CD14-positive monocyte (primary cell): ENCODE measurements at regions not wholly inside any gene's neighbourhood (a gene's known extent, or its start where the extent isn't known, plus 50 kb on each side); places are given as distances from the start of the nearest gene placed in this dataset.

ENCODE experiments used
- DNase-seq, 3 donors: peaks; one replicate each; pipeline ENCODE4 v3.0.0-alpha.2; 2011 to 2022
- H2AFZ ChIP-seq: 2 replicates; pipeline ENCODE4 v1.6.0; 2012; ENCODE audit warnings: mild to moderate bottlenecking, low read depth, low read length, inconsistent platforms; ENCODE audit not compliant: insufficient read depth, poor library complexity, severe bottlenecking
- H3K27ac ChIP-seq, 2 donors: 1 replicate in 1 of 2; 2 replicates in 1 of 2; pipeline ENCODE4 v1.5.1; 2012 to 2013; ENCODE audit warnings: low read length in 2 of 2, control low read depth in 1 of 2, inconsistent platforms in 1 of 2, low read depth in 1 of 2, mild to moderate bottlenecking in 1 of 2
- H3K27me3 ChIP-seq, 2 donors: one replicate each; pipeline versions ENCODE4 v1.6.0 to v1.6.1; 2011 to 2013; ENCODE audit warnings: low read length in 2 of 2; ENCODE audit not compliant: control insufficient read depth in 2 of 2, insufficient read depth in 2 of 2
- H3K36me3 ChIP-seq, 2 donors: replicated peaks in 1 of 2; 1 replicate in 1 of 2; 2 replicates in 1 of 2; pipeline versions ENCODE4 v1.5.1 to v1.6.1; 2012 to 2013; ENCODE audit warnings: low read length in 2 of 2, control low read depth in 1 of 2, inconsistent platforms in 1 of 2, mild to moderate bottlenecking in 1 of 2; ENCODE audit not compliant: insufficient read depth in 2 of 2, control insufficient read depth in 1 of 2
- H3K4me1 ChIP-seq, 2 donors: 1 replicate in 1 of 2; 2 replicates in 1 of 2; pipeline versions ENCODE4 v1.5.1 to v1.6.1; 2012 to 2013; ENCODE audit warnings: low read length in 2 of 2, control low read depth in 1 of 2, inconsistent platforms in 1 of 2, mild to moderate bottlenecking in 1 of 2, moderate library complexity in 1 of 2; ENCODE audit not compliant: insufficient read depth in 2 of 2, control insufficient read depth in 1 of 2
- H3K4me2 ChIP-seq: replicated peaks from 2 replicates; pipeline ENCODE3; 2012; ENCODE audit warnings: low read length, moderate library complexity, mild to moderate bottlenecking; ENCODE audit not compliant: poor library complexity, severe bottlenecking; ENCODE audit errors: extremely low read depth
- H3K4me3 ChIP-seq, 3 experiments: fragments of 200-600 bp in 1 of 3; sonication (generic) in 1 of 3; replicated peaks in 1 of 3; 1 replicate in 2 of 3; 2 replicates in 1 of 3; pipeline ENCODE4 v1.5.1; 2011 to 2013; ENCODE audit warnings: low read length in 3 of 3, mild to moderate bottlenecking in 3 of 3, control low read depth in 2 of 3, low read depth in 2 of 3, inconsistent platforms in 1 of 3, moderate library complexity in 1 of 3
- H3K79me2 ChIP-seq: 2 replicates; pipeline ENCODE4 v1.6.0; 2012; ENCODE audit warnings: mild to moderate bottlenecking, control low read depth, inconsistent platforms, low read length, moderate library complexity; ENCODE audit not compliant: insufficient read depth
- H3K9ac ChIP-seq: 2 replicates; pipeline ENCODE4 v1.6.0; 2017; ENCODE audit warnings: low read length, mild to moderate bottlenecking; ENCODE audit not compliant: insufficient read depth, poor library complexity, severe bottlenecking
- H3K9me3 ChIP-seq, 2 donors: replicated peaks in 1 of 2; 1 replicate in 1 of 2; 2 replicates in 1 of 2; pipeline versions ENCODE4 v1.5.1 to v1.6.1; 2012 to 2013; ENCODE audit warnings: low read length in 2 of 2, control low read depth in 1 of 2; ENCODE audit not compliant: control insufficient read depth in 1 of 2, insufficient read depth in 1 of 2
- H4K20me1 ChIP-seq: 2 replicates; pipeline ENCODE4 v1.6.0; 2012; ENCODE audit warnings: mild to moderate bottlenecking, low read length, control low read depth, moderate library complexity; ENCODE audit not compliant: insufficient read depth
- H3K27ac Mint-ChIP-seq, 7 donors: one replicate each; pipeline ENCODE4 v1.8.0; 2020; ENCODE audit warnings: mild to moderate bottlenecking in 7 of 7, mixed read lengths in 7 of 7, moderate library complexity in 6 of 7, inconsistent platforms in 2 of 7
- H3K27me3 Mint-ChIP-seq, 3 donors: one replicate each; pipeline ENCODE4 v1.8.0; 2021 to 2022; ENCODE audit warnings: low read depth in 3 of 3, mild to moderate bottlenecking in 3 of 3, mixed read lengths in 3 of 3, moderate library complexity in 3 of 3, inconsistent platforms in 1 of 3
- H3K36me3 Mint-ChIP-seq, 2 donors: one replicate each; pipeline ENCODE4 v1.8.0; 2020; ENCODE audit warnings: mixed read lengths in 2 of 2, inconsistent platforms in 1 of 2, mild to moderate bottlenecking in 1 of 2
- H3K4me1 Mint-ChIP-seq: one replicate; pipeline ENCODE4 v1.8.0; 2020; ENCODE audit warnings: mild to moderate bottlenecking, mixed read lengths
- H3K4me3 Mint-ChIP-seq, 2 donors: one replicate each; pipeline ENCODE4 v1.8.0; 2020; ENCODE audit warnings: mild to moderate bottlenecking in 2 of 2, mixed read lengths in 2 of 2, moderate library complexity in 1 of 2
- H3K9me3 Mint-ChIP-seq, 7 donors: one replicate each; pipeline ENCODE4 v1.8.0; 2020 to 2022; ENCODE audit warnings: mixed read lengths in 7 of 7, mild to moderate bottlenecking in 6 of 7, moderate library complexity in 6 of 7, inconsistent platforms in 2 of 7
- WGBS: methylation state at CpG from one replicate; pipeline ENCODE4 v1.1.5; 2013; ENCODE audit warnings: missing lambda C conversion rate; ENCODE audit not compliant: insufficient coverage; 5-methylcytosine and 5-hydroxymethylcytosine counted together
- intact Hi-C, 2 donors: fragments of 100-400 bp; cut with micrococcal nuclease; formaldehyde crosslinking; loops; one replicate each; pipeline versions ENCODE4 v1.15.0 to v1.15.1; 2023
- TF ChIP-seq, protein P1 (sequence below): fragments of 200-600 bp; IDR thresholded peaks from one replicate; pipeline ENCODE4 v1.8.0; 2022; ENCODE audit warnings: antibody characterized with exemption, mild to moderate bottlenecking

DNA sequence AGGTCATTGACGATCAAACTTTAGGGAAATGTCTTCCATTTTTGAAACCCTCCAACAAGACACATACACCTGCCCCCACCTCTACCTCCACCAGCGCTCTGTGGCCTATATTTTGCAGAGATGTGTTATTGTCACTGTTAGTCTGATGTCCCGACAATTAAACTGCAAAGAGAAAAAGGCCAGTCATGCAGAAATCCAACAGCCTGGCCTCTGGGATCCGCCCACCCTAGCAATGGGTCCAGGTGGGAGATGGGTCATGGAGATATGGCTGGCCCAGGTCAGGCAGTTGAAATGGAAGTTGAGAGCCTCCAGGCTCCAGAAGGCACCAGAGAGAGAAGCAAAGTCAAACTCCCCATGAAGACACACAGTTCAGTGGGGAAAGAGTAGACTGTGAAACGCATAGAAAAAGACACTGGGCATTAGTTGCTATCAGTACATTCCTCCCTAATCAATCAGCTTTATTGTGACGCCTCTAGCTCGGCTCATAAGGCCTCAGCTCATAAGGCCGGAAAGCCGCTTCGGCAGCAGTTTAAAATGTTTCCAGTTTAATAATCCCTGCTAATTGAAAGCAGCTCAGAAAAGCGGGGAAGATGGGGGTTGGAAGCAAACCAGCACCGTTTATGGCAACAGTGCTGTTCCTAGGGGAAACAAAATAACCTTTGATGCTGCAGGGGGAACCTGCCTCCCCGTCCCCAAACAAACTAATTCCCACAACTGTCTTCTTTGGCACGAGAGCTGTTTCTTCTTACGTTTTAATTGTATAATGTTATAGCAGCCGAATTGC is 239.7 kb upstream of the ZNF507 start:
- Histone ChIP-seq H4K20me1 (no peaks in the 10 kb centered on the region), H3K36me3 (no peaks in the 10 kb centered on the region), H3K27ac (no peak overlapping the region), H2AFZ (no peak overlapping the region), H3K79me2 (no peaks in the 10 kb centered on the region), H3K9ac (no peak overlapping the region), H3K27me3 (peaks cover 8 to 14% of the 10 kb centered on the region in 2 donors), H3K9me3 (no peaks in the 10 kb centered on the region), H3K4me3 (no peak overlapping the region), H3K4me2 (no peak overlapping the region), H3K4me1 (no peaks in the 10 kb centered on the region)
- TF ChIP-seq, protein P1, sequence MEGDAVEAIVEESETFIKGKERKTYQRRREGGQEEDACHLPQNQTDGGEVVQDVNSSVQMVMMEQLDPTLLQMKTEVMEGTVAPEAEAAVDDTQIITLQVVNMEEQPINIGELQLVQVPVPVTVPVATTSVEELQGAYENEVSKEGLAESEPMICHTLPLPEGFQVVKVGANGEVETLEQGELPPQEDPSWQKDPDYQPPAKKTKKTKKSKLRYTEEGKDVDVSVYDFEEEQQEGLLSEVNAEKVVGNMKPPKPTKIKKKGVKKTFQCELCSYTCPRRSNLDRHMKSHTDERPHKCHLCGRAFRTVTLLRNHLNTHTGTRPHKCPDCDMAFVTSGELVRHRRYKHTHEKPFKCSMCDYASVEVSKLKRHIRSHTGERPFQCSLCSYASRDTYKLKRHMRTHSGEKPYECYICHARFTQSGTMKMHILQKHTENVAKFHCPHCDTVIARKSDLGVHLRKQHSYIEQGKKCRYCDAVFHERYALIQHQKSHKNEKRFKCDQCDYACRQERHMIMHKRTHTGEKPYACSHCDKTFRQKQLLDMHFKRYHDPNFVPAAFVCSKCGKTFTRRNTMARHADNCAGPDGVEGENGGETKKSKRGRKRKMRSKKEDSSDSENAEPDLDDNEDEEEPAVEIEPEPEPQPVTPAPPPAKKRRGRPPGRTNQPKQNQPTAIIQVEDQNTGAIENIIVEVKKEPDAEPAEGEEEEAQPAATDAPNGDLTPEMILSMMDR, result no peak
- H3K4me1 Mint-ChIP-seq, result no peaks in the 10 kb centered on the region
- H3K27me3 Mint-ChIP-seq, result peaks cover 15 to 24% (median 18%) of the 10 kb centered on the region in 3 donors
- H3K9me3 Mint-ChIP-seq, result peaks cover 0 to 5% (median 3%) of the 10 kb centered on the region in 7 donors
- intact Hi-C loops, result no loop called here
- no peak for DNase-seq
- no peaks in the 10 kb centered on the region for H3K36me3 Mint-ChIP-seq
- 90% methylated on average over 5 of the region's 16 CpGs for WGBS
- H3K27ac Mint-ChIP-seq, result no peak overlapping the region
- H3K4me3 Mint-ChIP-seq, result no peak overlapping the region

DNA sequence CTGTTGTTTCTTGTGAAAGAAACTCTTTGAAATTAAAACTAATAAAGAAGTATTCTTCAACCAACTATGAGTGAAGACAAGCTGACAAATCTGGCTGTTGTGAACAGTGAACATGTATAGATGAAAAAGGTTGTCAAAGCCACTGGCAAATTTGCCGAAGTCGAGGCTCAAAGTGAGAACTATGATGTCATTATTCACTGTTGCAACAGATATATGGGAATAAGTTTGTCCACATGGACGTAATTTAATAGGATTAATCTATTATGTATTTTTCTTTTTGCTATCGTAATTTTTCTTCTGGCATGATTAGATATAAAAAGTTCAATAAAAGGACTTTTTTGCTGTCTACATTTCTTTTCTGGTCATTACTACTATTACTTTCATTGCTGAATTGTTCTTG is 223.2 kb upstream of the ZNF507 start:
- Mint-ChIP-seq H3K9me3 (peaks cover 0 to 14% (median 6%) of the 10 kb centered on the region in 7 donors), H3K27ac (no peak overlapping the region), H3K27me3 (peaks cover 0 to 5% (median 0%) of the 10 kb centered on the region in 3 donors), H3K4me3 (no peak overlapping the region), H3K4me1 (no peaks in the 10 kb centered on the region), H3K36me3 (no peaks in the 10 kb centered on the region)
- Histone ChIP-seq H3K4me3 (no peak overlapping the region), H3K27ac (no peak overlapping the region), H3K79me2 (no peaks in the 10 kb centered on the region), H3K27me3 (no peaks in the 10 kb centered on the region), H3K4me1 (no peaks in the 10 kb centered on the region), H3K36me3 (no peaks in the 10 kb centered on the region), H3K4me2 (no peak overlapping the region), H2AFZ (no peak overlapping the region), H3K9me3 (no peaks in the 10 kb centered on the region), H3K9ac (no peak overlapping the region), H4K20me1 (no peaks in the 10 kb centered on the region)
- intact Hi-C loops, result no loop called here
- TF ChIP-seq, protein P1, result no peak
- WGBS, result 100% methylated on average over 2 of the region's 4 CpGs
- no peak for DNase-seq
